ENCODE measurements at regions not wholly inside any gene's neighbourhood (a gene's known extent, or its start where the extent isn't known, plus 50 kb on each side); places are given as distances from the start of the nearest gene placed in this dataset.

- no peak overlapping the region for H3K27ac ChIP-seq
- H3K27me3 ChIP-seq (replicated peaks): no peaks in the 10 kb centered on the region
- in situ Hi-C loops (cut with HindIII; ENCODE audit: low pct_ligation_motif_present, low sequenced_read_pairs): no loop called here
- TF ChIP-seq CTCF (IDR thresholded peaks at IDR 0.05; ENCODE audit: low read depth, low read length, missing control alignments): no peak
- no peak overlapping the region for H3K4me3 ChIP-seq (ENCODE audit: low read depth, low read length)
- H3K36me3 ChIP-seq (replicated peaks): no peaks in the 10 kb centered on the region
- no peak for DNase-seq
Observed at GRCh38 chr18:24926649-24927048, 425.3 kb downstream of the ZNF521 start.

GRCh38 chr18:24928301-24928878, 423.6 kb downstream of the ZNF521 start:
- Histone ChIP-seq H3K27ac (no peak overlapping the region), H3K4me3 (ENCODE audit: low read depth, low read length) (no peak overlapping the region), H3K27me3 (replicated peaks) (no peaks in the 10 kb centered on the region), H3K36me3 (replicated peaks) (no peaks in the 10 kb centered on the region)
- no peak for DNase-seq
- no peak for TF ChIP-seq CTCF (IDR thresholded peaks at IDR 0.05; ENCODE audit: low read depth, low read length, missing control alignments)
- in situ Hi-C loops (cut with HindIII; ENCODE audit: low pct_ligation_motif_present, low sequenced_read_pairs): no loop called here

GRCh38 chr18:24930478-24930877, 421.5 kb downstream of the ZNF521 start:
- no peak for DNase-seq
- in situ Hi-C loops (cut with HindIII; ENCODE audit: low pct_ligation_motif_present, low sequenced_read_pairs): no loop called here

GRCh38 chr18:24930971-24931370, 421.0 kb downstream of the ZNF521 start:
- Histone ChIP-seq H3K4me3 (ENCODE audit: low read depth, low read length) (no peak overlapping the region), H3K27ac (no peak overlapping the region), H3K27me3 (replicated peaks) (no peaks in the 10 kb centered on the region), H3K36me3 (replicated peaks) (no peaks in the 10 kb centered on the region)
- no peak for DNase-seq
- TF ChIP-seq CTCF (IDR thresholded peaks at IDR 0.05; ENCODE audit: low read depth, low read length, missing control alignments): no peak
- in situ Hi-C loops (cut with HindIII; ENCODE audit: low pct_ligation_motif_present, low sequenced_read_pairs): no loop called here

More at GRCh38 chr18:24930478-24930877, 421.5 kb downstream of the ZNF521 start:
- no peak overlapping the region for H3K27ac ChIP-seq
- no peaks in the 10 kb centered on the region for H3K27me3 ChIP-seq (replicated peaks)
- H3K36me3 ChIP-seq (replicated peaks): no peaks in the 10 kb centered on the region
- H3K4me3 ChIP-seq (ENCODE audit: low read depth, low read length): no peak overlapping the region
- no peak for TF ChIP-seq CTCF (IDR thresholded peaks at IDR 0.05; ENCODE audit: low read depth, low read length, missing control alignments)

GRCh38 chr18:24933345-24933744, 418.6 kb downstream of the ZNF521 start:
- Histone ChIP-seq H3K36me3 (replicated peaks) (no peaks in the 10 kb centered on the region), H3K27me3 (replicated peaks) (no peaks in the 10 kb centered on the region), H3K4me3 (ENCODE audit: low read depth, low read length) (no peak overlapping the region), H3K27ac (no peak overlapping the region)
- no peak for DNase-seq
- in situ Hi-C loops (cut with HindIII; ENCODE audit: low pct_ligation_motif_present, low sequenced_read_pairs): no loop called here
- no peak for TF ChIP-seq CTCF (IDR thresholded peaks at IDR 0.05; ENCODE audit: low read depth, low read length, missing control alignments)

Measured in brain microvascular endothelial cell (primary cell).